ENCODE measurements at regions not wholly inside any gene's neighbourhood (a gene's known extent, or its start where the extent isn't known, plus 50 kb on each side); places are given as distances from the start of the nearest gene placed in this dataset.

DNA sequence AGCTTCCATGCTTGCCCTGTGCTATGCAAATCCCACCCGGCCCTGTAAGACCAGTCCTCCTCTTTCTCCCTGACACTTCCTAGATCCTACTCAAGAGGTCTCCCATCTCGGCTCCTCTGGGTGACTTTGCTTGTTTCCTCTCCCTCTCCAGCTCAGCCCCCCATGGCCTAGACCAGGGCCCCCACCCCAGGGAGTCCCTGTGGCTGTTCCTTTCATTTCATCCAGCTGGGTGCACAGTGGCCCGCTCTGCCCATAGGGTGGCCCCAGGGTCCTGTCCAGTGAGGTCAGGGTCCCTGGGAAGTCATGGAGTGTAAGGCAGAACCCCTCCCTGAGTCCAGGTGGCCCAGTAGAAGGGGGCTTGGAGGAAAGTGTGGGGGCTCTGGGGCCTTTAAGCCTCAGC, 52.3 kb upstream of the NKX1-1 start:
- TF ChIP-seq, protein P1, sequence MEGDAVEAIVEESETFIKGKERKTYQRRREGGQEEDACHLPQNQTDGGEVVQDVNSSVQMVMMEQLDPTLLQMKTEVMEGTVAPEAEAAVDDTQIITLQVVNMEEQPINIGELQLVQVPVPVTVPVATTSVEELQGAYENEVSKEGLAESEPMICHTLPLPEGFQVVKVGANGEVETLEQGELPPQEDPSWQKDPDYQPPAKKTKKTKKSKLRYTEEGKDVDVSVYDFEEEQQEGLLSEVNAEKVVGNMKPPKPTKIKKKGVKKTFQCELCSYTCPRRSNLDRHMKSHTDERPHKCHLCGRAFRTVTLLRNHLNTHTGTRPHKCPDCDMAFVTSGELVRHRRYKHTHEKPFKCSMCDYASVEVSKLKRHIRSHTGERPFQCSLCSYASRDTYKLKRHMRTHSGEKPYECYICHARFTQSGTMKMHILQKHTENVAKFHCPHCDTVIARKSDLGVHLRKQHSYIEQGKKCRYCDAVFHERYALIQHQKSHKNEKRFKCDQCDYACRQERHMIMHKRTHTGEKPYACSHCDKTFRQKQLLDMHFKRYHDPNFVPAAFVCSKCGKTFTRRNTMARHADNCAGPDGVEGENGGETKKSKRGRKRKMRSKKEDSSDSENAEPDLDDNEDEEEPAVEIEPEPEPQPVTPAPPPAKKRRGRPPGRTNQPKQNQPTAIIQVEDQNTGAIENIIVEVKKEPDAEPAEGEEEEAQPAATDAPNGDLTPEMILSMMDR (IDR thresholded peaks at IDR 0.05): no peak
- no peak for TF ChIP-seq POLR2A (IDR thresholded peaks at IDR 0.05)

Data from Peyer's patch (tissue), 4 donors.